ENCODE measurements at regions not wholly inside any gene's neighbourhood (a gene's known extent, or its start where the extent isn't known, plus 50 kb on each side); places are given as distances from the start of the nearest gene placed in this dataset.

- TF ChIP-seq POLR2AphosphoS5 (IDR thresholded peaks at IDR 0.05; ENCODE audit: borderline replicate concordance, low read depth, low read length), result no peak
- TF ChIP-seq EZH2 (IDR thresholded peaks at IDR 0.05), result no peak
- TF ChIP-seq FOXP2 (optimal IDR thresholded peaks at IDR 0.05; ENCODE audit: control extremely low read depth, extremely low read length, insufficient read depth), result no peak
Observed at GRCh38 chr5:52378237-52378636, 409.5 kb upstream of the ITGA1 start.

Data from SK-N-MC (cell line).